Keratinocyte (primary cell): ENCODE measurements at regions not wholly inside any gene's neighbourhood (a gene's known extent, or its start where the extent isn't known, plus 50 kb on each side); places are given as distances from the start of the nearest gene placed in this dataset.

Experiments used
- DNase-seq: peaks from one replicate; pipeline ENCODE4 v3.0.0-alpha.2; 2011; ENCODE audit warnings: low read depth, missing footprints, low spot score
- FAIRE-seq: peaks from 2 replicates; lab custom pipeline; 2011; peaks lifted over from hg19 to GRCh38; lab: Jason Lieb, UNC
- H2AFZ ChIP-seq: 2 replicates; pipeline ENCODE4 v1.6.0; 2012; ENCODE audit warnings: low read length, control low read depth, inconsistent platforms; ENCODE audit not compliant: control insufficient read depth
- H3K27ac ChIP-seq: 2 replicates; pipeline ENCODE4 v1.5.1; 2011; ENCODE audit warnings: low read length; ENCODE audit not compliant: control insufficient read depth, insufficient read depth
- H3K27me3 ChIP-seq: 3 replicates; pipeline ENCODE4 v1.6.0; 2011; ENCODE audit warnings: low read length; ENCODE audit not compliant: control insufficient read depth, insufficient read depth; ENCODE audit errors: extremely low read depth
- H3K36me3 ChIP-seq, 2 experiments: 2 replicates in 1 of 2; 3 replicates in 1 of 2; pipeline ENCODE4 v1.5.1; 2011; ENCODE audit warnings: low read length in 2 of 2, mild to moderate bottlenecking in 1 of 2; ENCODE audit not compliant: control insufficient read depth in 2 of 2, insufficient read depth in 2 of 2; ENCODE audit errors: extremely low read depth in 1 of 2
- H3K4me1 ChIP-seq: 3 replicates; pipeline ENCODE4 v1.5.1; 2011; ENCODE audit warnings: low read length; ENCODE audit not compliant: control insufficient read depth, insufficient read depth; ENCODE audit errors: extremely low read depth
- H3K4me2 ChIP-seq: 3 replicates; pipeline ENCODE4 v1.6.0; 2011; ENCODE audit warnings: low read depth, low read length; ENCODE audit not compliant: control insufficient read depth, insufficient read depth; ENCODE audit errors: extremely low read depth
- H3K4me3 ChIP-seq, 3 experiments: fragments of 200-600 bp in 1 of 3; sonication (generic) in 1 of 3; 2 replicates in 2 of 3; 3 replicates in 1 of 3; pipeline ENCODE4 v1.5.1; 2011 to 2016; ENCODE audit warnings: low read length in 3 of 3, mild to moderate bottlenecking in 3 of 3, control low read depth in 2 of 3, inconsistent platforms in 1 of 3, low read depth in 1 of 3, mixed read lengths in 1 of 3, mixed run types in 1 of 3, moderate library complexity in 1 of 3; ENCODE audit not compliant: control insufficient read depth in 2 of 3, insufficient read depth in 2 of 3; ENCODE audit errors: extremely low read depth in 1 of 3
- H3K79me2 ChIP-seq: 2 replicates; pipeline ENCODE4 v1.6.0; 2012; ENCODE audit warnings: low read length; ENCODE audit not compliant: control insufficient read depth, insufficient read depth
- H3K9ac ChIP-seq: 3 replicates; pipeline ENCODE4 v1.6.0; 2011; ENCODE audit warnings: low read length; ENCODE audit not compliant: control insufficient read depth, insufficient read depth; ENCODE audit errors: extremely low read depth
- H3K9me1 ChIP-seq: 3 replicates; pipeline ENCODE4 v1.6.0; 2011; ENCODE audit warnings: low read length; ENCODE audit not compliant: control insufficient read depth, insufficient read depth; ENCODE audit errors: extremely low read depth
- H3K9me3 ChIP-seq: 2 replicates; pipeline ENCODE4 v1.5.1; 2012; ENCODE audit warnings: low read depth, low read length; ENCODE audit not compliant: control insufficient read depth
- H4K20me1 ChIP-seq: 3 replicates; pipeline ENCODE4 v1.6.0; 2011; ENCODE audit warnings: low read length; ENCODE audit not compliant: control insufficient read depth, insufficient read depth; ENCODE audit errors: extremely low read depth
- EZH2 ChIP-seq: IDR thresholded peaks from one replicate; pipeline ENCODE4 v1.6.1; 2012; ENCODE audit warnings: inconsistent platforms, mild to moderate bottlenecking, low read length, moderate library complexity
- dilution Hi-C: fragments of 300-500 bp; cut with MboI; formaldehyde crosslinking; loops from one replicate; pipeline ENCODE4 v1.7.0; 2020; ENCODE audit warnings: low sequenced_read_pairs; ENCODE audit not compliant: extremely low pct_ligation_motif_present
- TF ChIP-seq, protein P1 (sequence below), 3 experiments: IDR thresholded peaks in 1 of 3; conservative IDR thresholded peaks in 1 of 3; optimal IDR thresholded peaks in 1 of 3; 2 replicates in 2 of 3; 3 replicates in 1 of 3; pipeline versions ENCODE3 to v1.5.1; 2011; ENCODE audit warnings: low read length in 3 of 3, mild to moderate bottlenecking in 3 of 3, moderate library complexity in 2 of 3, control low read depth in 1 of 3, inconsistent platforms in 1 of 3; ENCODE audit not compliant: insufficient read depth in 2 of 3; ENCODE audit errors: extremely low read depth in 1 of 3

GRCh38 chr7:85883-86515 lies 106.4 kb upstream of the FAM20C start:
- Histone ChIP-seq H3K9ac (no peak overlapping the region), H3K4me2 (no peak overlapping the region), H3K4me1 (peaks cover 25% of the 10 kb centered on the region), H3K9me1 (no peaks in the 10 kb centered on the region), H3K4me3 (no peak overlapping the region), H3K27ac (no peak overlapping the region), H3K9me3 (no peaks in the 10 kb centered on the region), H3K79me2 (no peaks in the 10 kb centered on the region), H3K36me3 (no peaks in the 10 kb centered on the region), H4K20me1 (no peaks in the 10 kb centered on the region), H3K27me3 (peaks cover 17% of the 10 kb centered on the region), H2AFZ (no peak overlapping the region)
- FAIRE-seq: no peak
- no peak for DNase-seq
- dilution Hi-C loops: no loop called here
- TF ChIP-seq, protein P1, sequence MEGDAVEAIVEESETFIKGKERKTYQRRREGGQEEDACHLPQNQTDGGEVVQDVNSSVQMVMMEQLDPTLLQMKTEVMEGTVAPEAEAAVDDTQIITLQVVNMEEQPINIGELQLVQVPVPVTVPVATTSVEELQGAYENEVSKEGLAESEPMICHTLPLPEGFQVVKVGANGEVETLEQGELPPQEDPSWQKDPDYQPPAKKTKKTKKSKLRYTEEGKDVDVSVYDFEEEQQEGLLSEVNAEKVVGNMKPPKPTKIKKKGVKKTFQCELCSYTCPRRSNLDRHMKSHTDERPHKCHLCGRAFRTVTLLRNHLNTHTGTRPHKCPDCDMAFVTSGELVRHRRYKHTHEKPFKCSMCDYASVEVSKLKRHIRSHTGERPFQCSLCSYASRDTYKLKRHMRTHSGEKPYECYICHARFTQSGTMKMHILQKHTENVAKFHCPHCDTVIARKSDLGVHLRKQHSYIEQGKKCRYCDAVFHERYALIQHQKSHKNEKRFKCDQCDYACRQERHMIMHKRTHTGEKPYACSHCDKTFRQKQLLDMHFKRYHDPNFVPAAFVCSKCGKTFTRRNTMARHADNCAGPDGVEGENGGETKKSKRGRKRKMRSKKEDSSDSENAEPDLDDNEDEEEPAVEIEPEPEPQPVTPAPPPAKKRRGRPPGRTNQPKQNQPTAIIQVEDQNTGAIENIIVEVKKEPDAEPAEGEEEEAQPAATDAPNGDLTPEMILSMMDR (optimal IDR thresholded peaks at IDR 0.05 in 1 of 3, IDR thresholded peaks at IDR 0.05 in 1 of 3, conservative IDR thresholded peaks at IDR 0.05 in 1 of 3; ENCODE audit: extremely low read depth in 1 of 3, insufficient read depth in 2 of 3, low read length in 3 of 3): no peak

DNA sequence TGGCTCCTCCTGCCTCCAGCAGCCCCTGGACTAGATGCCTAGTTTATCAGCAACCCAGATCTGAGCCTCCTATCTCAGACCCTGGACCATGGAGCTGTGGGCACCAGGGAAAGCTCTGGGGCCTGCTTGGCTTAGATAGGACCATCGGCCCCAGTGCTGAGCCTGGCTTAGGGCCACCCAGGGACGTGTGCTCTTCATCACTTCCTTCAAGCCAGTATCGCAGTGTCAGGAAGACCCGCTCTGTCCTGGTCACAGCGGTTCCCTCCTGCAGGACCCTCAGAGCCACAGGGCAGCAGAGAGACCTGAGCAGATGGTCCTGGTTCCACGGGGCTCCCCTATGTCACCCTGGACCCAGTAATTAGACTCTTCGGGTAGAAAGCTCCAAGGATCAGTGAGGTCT lies 105.7 kb upstream of the FAM20C start:
- FAIRE-seq (no peak), DNase-seq (no peak)
- Histone ChIP-seq H4K20me1 (no peaks in the 10 kb centered on the region), H3K36me3 (no peaks in the 10 kb centered on the region), H3K9me3 (no peaks in the 10 kb centered on the region), H3K27me3 (peaks cover 16% of the 10 kb centered on the region), H2AFZ (no peak overlapping the region), H3K4me2 (no peak overlapping the region), H3K9ac (no peak overlapping the region), H3K9me1 (no peaks in the 10 kb centered on the region), H3K79me2 (no peaks in the 10 kb centered on the region), H3K4me3 (no peak overlapping the region), H3K27ac (no peak overlapping the region), H3K4me1 (peaks cover 25% of the 10 kb centered on the region)
- TF ChIP-seq, protein P1 (optimal IDR thresholded peaks at IDR 0.05 in 1 of 3, IDR thresholded peaks at IDR 0.05 in 1 of 3, conservative IDR thresholded peaks at IDR 0.05 in 1 of 3; ENCODE audit: extremely low read depth in 1 of 3, insufficient read depth in 2 of 3, low read length in 3 of 3): no peak
- TF ChIP-seq EZH2: no peak
- dilution Hi-C loops: no loop called here
